ENCODE measurements at regions not wholly inside any gene's neighbourhood (a gene's known extent, or its start where the extent isn't known, plus 50 kb on each side); places are given as distances from the start of the nearest gene placed in this dataset.
A peak's percentile ranks its signal among the peaks of the same experiment; 100 is the strongest.
"Not testable (repeated sequence)": the region's sequence is repeated elsewhere in the genome, so short reads cannot be mapped to it uniquely, and the experiment has no call there.

DNA sequence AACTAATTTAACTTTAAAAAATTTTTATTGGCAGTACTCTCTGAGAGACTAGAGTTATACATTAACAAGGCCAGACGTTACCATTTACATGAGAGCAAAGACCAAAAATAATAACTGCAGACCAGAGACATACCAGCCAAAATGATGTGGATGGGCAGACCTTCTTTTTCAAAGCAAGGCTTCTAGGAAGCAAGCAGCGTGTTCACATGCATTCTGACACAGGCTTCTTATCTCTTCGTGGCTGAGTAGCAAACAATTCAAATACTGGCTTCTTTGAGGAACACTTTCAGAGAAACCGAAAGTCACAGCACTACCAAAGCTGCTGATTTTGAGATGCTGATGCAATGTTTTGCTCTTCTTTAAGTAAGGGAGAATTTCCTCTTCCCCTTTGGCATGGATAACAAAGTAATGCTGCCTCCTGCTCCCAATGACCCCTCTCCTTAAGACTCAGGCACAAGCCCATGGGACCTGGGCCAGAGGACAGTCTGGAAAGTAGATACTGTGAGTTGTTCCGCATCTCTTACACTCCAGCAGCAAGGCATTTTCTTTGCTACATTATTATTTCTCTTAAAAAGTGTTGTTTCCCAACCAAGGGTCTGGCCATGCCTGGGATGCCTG lies 181.9 kb downstream of the MREG start:
- no peak for DNase-seq (ENCODE audit: low read depth)

DNA sequence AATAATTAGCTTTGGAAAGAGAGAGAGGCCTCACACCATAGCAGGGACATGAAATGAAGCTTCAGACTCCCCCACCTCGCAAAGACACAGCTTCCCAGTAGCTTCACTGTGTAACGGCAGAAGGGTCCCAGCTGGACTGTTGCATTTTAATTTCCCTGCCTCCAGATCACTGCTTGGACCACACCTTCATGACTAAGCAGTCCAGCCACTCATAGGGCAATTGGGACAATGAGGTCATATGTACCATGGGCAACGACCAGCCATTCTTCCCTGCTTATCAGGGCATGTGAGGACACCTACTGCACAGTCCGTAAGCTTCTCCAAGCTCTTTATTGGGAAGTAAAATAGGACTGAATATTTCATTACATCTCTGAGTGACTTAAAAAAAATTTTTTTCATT lies 183.0 kb downstream of the MREG start:
- DNase-seq (ENCODE audit: low read depth): no peak

DNA sequence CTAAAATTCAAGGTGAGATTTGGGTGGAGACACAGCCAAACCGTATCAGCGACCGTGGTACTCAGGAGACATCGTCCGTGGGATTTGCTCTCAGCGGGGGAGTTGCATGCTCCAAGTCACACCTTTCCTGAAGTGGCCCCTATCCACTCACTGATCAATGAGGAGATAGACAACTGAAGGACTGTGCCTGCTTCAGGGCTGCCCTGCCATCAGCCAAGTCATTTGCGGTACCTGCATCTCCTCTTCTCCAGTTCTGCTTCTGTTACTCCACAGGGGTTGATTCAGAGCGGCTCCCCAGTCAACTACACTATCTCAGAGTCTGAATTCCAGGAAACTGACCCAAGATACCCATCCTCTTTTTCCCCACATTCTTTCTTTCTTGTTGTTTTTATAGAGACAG lies 184.1 kb downstream of the MREG start:
- DNase-seq (ENCODE audit: low read depth): no peak

DNA sequence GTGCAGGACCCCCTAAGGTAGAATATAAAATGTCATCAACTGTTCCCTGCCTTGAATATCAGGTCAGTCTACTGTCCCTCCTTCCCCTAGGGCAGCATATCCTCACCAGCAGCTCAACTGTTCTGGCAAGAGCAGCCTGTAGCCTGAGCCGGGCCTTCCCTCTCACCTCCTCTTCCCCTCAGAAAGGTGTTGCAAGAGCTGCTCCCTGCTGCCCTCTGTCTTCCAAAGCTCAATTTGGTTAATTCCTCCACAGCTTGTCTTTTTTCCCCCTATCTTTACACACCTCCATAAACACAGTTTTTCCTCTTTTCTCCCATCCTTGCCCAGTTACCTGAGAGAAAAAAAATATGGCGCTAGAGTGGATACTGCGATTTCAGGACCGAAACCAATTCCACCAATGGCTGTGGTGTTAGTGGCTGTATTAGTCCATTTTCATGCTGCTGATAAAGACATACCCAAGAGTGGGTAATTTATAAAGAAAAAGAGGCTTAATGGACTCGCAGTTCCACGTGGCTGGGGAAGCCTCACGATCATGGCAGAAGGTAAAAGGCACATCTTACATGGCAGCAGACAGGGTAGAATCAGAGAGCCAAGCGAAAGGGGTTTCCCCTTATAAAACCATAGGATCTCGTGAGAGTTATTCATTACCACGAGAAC lies 184.7 kb downstream of the MREG start:
- no peak for DNase-seq (ENCODE audit: low read depth)

DNA sequence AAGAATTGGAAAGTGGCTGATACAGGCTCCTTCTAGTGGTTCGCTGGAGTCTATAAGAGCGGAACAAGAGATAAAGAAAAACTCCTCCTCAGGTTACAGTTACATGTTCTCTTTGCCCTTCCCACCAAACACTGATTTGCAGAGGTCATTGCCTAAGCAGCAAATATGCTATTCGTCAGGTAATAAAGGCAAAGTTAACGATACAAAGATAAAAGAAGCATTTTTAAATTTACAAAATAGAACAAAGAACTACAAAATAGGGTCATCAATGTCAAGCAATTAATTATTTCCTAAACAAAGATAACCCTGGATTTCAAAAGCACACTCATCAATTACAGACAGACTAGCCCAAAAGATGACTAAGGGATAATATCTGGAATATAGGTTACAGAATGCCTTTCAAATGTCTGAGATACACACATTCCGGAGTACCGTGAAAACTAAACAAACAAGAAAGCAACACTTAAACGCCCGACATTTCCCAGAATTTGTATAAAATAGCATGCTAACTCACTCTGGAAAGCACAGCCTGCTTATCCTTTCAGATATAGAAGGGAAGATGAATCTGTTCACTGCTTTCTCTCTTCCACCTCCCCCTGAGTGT lies 186.4 kb downstream of the MREG start:
- DNase-seq (ENCODE audit: low read depth): no peak

DNA sequence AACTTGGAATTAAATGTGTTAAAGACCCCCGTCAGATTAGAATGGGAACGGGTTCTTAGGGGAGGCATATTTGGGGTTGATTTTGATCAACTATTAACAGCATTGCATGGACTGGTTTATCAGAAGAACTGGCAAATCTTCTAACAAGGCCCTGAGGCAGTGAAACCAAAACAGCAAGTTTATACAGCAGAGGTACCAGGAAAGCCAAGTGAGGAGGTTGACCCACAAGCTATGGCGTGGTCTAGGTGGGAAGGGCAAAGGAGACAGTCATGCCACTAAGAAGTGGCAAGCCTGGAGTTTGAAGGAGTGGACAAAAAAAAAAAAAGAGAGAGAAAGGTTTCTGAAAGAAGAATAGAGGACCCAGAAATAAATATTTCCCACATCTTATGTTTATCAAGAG lies 187.0 kb downstream of the MREG start:
- no peak for DNase-seq (ENCODE audit: low read depth)

DNA sequence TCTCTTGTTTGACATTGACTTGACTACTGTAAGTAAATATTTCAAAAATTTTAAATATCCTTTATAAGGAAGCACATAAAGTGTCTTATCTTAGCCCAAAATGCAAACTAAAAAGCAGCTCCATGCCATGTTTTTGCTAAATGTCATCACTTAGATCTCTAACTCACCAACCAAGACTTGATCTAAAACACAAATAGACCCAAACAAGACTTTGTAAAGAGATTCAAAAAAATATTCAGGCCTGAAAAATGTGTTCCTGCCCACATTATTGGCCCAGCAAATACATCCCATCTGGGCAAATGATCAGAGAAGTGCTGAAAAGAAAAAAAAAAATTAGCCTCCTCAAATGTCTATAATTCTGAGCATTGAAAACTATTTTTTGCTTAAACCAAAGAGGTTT lies 187.6 kb downstream of the MREG start:
- DNase-seq (ENCODE audit: low read depth): no peak

DNA sequence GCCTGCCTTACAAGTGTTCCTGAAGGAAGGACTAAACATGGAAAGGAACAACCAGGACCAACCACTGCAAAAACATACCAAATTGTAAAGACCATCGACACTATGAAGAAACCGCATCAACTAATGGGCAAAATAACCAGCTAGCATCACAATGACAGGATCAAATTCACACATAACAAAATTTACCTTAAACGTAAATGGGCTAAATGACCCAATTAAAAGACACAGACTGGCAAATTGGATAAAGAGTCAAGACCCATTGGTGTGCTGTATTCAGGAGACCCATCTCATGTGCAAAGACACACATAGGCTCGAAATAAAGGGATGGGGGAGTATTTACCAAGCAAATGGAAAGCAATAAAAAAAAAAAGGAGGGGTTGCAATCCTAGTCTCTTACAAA lies 192.1 kb downstream of the MREG start:
- DNase-seq (ENCODE audit: low read depth): not testable (repeated sequence)

DNA sequence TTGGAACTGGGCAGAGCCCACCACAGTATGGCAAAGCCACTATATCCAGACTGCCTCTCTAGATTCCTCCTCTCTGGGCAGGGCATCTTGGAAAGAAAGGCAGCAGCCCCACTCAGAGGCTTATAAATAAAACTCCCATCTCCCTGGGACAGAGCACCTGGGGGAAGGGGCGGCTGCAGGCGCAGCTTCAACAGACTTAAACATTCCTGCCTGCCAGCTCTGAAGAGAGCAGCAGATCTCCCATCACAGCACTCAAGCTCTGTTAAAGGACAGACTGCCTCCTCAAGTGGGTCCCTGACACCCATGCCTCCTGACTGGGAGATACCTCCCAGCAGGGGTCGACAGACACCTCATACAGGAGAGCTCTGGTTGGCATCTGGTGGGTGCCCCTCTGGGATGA lies 193.6 kb downstream of the MREG start:
- not testable (repeated sequence) for DNase-seq (ENCODE audit: low read depth)

DNA sequence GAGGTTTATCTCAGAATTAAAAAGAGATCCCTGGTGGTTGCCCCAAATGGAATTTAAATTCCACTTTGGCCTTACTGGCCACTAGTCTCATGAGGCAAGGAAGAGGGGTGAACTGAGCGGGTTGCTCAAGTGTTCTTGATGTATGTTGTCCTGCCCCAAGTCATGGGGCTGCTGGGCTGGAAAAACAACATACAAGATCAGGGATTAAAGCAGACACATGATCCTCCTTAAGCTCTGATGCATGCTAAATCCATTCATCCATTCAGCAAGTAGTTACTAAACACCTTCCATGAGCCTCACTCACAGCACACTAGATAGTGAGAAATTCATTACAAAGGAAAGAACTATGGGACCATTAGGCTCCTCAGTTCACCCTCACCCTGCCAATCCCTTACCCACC lies 196.3 kb downstream of the MREG start:
- DNase-seq (ENCODE audit: low read depth): no peak

DNA sequence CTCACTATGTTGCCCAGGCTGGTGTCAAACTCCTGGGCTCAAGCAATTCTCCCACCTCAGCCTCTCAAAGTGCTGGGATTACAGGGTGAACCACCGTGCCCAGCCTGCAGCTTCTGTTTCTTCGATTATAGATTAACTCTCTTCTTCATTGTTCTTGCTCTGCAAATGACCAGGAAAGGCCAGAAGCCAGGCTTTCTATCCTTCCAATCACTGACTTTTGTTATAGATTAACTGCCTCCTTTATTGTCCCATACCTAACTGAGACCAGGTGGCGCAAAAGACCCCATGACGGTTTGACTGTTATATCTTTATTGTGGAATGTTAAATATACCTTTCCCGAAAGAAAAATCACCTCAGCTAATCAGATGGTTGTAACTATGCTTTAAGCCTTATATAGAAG lies 196.9 kb downstream of the MREG start:
- DNase-seq (ENCODE audit: low read depth): no peak

DNA sequence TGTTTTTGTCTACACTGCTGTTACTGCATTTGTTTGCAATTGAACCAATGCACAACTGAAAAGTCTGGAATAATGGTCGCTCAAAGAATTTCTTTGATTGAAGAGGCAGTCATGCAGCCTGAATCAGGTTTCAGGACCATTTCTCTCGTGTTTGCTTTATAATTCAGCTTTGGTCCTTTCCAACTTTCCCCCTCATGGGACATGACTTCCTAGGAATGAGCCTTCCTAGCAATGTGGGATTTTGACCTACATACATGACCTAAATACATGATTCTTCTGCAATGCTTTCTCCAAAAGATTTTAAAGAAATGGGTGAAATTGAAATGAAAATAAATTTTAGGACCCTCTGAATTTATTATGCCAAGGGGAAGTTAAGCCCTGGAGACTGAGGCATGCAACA lies 197.4 kb downstream of the MREG start:
- no peak for DNase-seq (ENCODE audit: low read depth)

DNA sequence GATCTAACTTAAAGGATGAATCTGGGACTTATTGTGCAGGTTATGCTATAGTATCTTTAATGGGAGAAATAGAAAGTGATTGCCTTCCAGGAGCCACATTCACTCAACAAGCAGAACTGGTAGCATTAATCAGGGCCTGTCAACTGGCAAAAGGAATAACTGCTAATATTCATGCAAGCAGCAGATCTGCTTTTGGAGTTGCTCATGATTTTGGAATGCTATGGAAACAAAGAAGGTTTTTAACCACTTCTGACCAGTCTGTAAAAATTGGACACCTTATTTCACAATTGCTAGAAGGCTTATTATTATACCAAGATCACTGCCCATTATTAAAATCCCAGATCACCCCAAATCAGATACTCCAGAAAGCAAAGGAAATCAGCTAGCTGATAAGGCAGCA lies 200.4 kb downstream of the MREG start:
- no peak for DNase-seq (ENCODE audit: low read depth)

DNA sequence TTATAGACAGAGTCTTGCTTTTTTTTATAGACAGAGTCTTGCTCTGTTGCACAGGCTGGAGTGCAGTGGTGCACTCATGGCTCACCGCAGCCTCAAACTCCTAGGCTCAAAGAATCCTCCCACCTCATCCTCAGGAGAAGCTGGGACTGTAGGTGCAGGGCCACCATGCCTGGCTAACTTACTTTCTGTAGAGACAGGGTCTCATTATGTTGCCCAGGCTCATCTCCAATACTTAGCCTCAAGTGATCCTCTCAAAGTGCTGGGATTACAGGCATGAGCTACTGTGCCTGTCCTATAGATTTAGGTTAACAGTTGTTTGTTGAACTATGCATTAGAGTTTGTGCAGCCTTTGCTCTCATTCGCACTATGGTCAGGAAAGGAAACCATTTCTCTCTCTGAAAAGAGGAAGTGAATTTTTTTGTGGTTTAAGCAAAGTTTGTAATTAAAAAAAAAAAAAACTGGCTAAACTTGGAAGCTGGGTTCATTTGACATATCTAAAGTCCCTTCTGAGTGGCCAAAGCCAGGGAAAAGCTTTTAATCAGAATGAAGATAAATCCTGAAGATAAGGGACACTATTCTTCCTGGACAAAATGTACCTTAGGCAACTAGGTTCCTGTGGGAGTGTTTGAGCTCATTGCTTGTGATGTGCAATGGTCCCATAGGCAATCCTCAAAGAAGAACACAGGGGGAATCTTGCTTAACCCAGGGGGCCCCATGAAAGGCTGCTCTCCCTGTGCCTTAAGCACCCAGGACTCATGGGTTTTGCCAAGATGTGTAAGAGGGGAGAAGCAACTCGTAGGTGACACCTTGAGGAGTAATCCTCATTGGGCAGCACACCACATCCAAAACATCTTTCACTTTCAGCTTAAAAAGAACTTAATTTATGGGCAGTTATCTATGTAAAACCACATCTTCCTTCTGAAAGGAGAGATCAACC lies 201.7 kb downstream of the MREG start:
- DNase-seq (ENCODE audit: low read depth): no peak

DNA sequence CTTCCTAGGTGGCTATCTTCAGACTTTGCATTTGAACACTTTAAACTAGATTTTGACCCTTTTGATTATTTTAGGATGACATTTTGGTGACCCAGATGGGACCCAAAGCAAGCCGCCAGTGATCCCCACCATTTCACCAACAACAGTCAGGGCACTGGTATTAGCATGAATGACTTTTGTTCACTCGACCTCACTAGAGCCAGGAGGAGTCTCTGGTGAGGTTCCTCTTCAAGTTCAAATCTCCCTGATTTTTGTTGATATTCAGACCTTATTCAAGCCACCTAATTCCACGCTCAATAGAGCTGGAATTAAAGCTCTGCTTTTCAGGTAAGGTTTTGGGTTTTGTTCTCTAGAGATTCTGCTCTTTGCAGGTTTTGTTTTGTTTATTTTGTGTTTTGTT lies 202.3 kb downstream of the MREG start:
- no peak for DNase-seq (ENCODE audit: low read depth)

DNA sequence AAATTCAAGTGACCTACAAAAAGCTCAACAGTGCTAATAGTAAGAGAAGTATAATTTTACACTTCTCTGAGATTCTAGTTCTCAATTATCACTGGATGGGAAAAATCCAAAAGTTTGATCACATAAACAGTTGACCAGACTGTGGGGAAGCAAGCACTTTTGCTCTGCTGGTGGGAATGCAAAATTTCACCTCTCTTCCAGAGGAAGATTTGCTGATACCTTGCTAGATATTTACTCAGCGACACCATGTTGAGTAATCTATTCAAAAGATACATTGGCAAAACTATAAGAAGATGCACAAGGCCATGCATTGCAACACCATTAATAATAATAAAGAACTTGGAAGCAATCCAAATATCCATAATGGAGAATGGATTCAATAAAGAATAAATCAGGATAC lies 204.4 kb downstream of the MREG start:
- no peak for DNase-seq (ENCODE audit: low read depth)

DNA sequence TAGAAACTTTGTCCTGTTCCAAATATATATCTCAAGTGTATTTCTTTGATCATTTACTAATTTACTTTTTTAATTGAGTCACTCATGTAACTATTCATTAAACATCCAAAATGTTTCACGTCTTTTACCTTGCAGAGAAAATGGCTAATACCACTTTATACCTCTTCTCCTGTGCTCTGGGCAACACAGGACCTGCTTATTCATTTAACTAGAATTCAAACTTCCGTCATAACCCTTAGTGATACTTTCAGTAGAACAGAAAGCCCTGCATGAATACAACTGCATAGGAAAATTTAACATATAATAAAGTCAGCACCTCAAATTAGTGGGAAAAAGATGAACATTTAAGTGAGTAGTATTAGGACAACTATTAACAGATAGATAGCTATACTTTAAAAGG lies 205.2 kb downstream of the MREG start:
- DNase-seq (ENCODE audit: low read depth): no peak

DNA sequence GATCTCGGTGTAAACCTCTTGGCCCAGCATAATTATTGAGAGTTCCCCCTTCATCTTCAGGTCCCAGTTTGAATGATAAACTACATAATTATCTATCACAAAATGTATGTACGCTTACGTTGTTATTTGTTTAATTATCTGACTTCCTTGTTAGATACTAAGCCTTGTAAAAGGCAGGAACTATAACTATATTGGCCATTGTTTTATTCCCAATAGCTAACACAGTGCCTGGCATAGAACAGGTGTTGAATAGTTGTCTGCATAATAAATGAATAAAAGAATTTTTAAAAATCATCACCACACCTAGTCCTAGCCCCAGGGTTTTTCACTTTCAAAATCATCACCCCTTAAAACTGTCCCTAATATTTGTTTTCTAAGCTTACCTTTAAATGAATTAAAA lies 207.9 kb downstream of the MREG start:
- no peak for DNase-seq (ENCODE audit: low read depth)

DNA sequence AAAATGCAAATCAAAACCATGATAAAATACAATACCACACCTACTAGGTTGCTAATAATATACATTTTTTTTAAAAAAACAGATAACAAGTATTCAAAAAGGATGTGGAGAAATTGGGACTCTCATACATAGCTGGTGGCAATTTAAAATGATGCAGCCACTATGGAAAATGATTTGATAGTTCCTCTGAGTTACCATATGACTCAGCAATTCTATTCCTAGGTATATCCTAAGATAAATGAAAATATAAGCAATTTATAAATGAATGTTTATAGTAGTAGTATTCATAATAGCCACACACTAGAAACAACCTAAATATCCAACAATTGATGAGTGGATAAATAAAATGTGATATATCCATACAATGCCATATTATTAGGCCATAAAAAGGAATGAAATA lies 210.2 kb downstream of the MREG start:
- DNase-seq (ENCODE audit: low read depth): no peak

DNA sequence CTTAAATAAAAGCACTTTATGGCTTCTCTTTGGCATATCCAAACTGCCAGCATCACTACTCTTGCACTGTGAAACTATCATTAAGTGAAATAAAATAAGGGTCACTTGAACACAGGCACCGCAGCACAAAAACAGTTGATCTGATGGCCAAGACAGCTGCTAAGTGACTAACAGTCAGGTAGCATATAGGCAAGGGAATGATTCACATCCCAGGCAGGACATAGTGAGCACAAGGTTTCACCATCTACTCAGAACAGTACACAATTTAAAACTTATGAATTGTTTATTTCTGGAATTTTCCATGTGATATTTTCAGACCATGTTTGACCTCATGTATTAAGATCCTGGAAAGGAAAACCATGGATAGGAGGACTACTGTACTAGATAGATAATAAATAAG lies 214.2 kb downstream of the MREG start:
- no peak for DNase-seq (ENCODE audit: low read depth)

DNA sequence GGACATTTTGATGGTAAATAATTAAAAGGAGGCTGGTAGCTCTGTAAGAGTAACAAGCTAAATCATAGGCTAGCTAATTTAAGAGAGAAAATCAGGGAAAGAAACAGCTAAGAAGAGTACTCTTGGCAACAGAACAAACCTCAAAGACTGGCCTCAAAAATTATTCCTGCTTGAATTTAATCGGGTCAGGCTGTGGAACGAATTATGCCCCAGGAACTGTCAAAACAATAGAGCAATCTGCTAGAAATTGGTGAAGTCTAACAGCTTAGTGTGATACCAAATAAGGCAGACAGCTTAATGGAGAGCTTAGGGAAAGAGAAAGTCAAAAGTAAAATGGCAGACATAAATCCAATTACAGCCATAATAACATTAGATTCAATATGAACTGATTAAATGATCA lies 215.7 kb downstream of the MREG start:
- DNase-seq (ENCODE audit: low read depth): no peak

DNA sequence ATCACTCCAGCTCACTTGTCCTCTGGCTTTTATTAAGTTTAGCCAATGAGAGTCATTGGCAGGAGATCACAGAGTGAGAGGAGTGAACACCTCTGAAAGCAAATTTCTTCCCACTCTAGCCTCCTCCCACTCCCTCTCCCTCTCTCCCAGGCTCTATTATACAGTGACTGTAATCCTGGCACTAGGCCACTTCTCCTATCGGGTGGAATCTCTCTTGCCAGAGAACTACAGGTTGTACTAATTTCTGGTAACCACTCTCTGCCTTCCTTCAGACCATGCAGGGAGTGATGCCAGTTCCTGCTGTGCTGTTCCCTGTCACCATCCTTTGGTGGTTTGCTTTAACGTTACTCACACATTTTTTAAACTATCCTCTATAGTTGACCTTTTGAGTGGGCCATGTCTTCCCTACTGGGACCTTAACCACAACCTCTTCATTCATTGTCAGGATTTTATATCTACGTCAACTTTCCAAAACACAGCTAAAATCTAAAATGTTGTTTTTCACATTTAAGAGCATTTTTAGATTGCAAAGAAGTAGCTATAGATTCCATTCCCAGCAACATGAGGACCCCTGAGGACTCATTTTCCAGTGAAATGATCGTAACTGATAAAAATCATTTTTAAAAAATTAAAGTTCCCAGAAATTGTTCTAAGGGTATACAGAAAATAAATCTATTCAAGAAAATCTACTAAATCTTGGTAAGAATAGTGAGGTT lies 217.1 kb downstream of the MREG start:
- peak; percentile 64 for DNase-seq (ENCODE audit: low read depth)

Data from non-pigmented ciliary epithelial cell (primary cell).